H9 (cell line): ENCODE measurements at regions not wholly inside any gene's neighbourhood (a gene's known extent, or its start where the extent isn't known, plus 50 kb on each side); places are given as distances from the start of the nearest gene placed in this dataset.

Experiments
- DNase-seq: peaks from one replicate; pipeline ENCODE4 v3.0.0-alpha.2; 2017
- H2AFZ ChIP-seq: one replicate; pipeline ENCODE4 v1.6.1; 2013; ENCODE audit warnings: mild to moderate bottlenecking, low read length, control low read depth, moderate library complexity
- H2AK5ac ChIP-seq: 2 replicates; pipeline ENCODE4 v1.6.1; 2013; ENCODE audit warnings: low read length, control low read depth, mixed read lengths; ENCODE audit not compliant: insufficient read length
- H2BK120ac ChIP-seq: one replicate; pipeline ENCODE4 v1.6.1; 2013; ENCODE audit warnings: low read depth, mild to moderate bottlenecking, low read length, control low read depth, inconsistent platforms; ENCODE audit not compliant: poor library complexity, severe bottlenecking
- H2BK12ac ChIP-seq: 2 replicates; pipeline ENCODE4 v1.6.1; 2013; ENCODE audit warnings: low read length, control low read depth, mixed read lengths, low read depth; ENCODE audit not compliant: insufficient read length
- H2BK15ac ChIP-seq: 2 replicates; pipeline ENCODE4 v1.6.1; 2013; ENCODE audit warnings: low read depth, low read length, control low read depth
- H2BK20ac ChIP-seq: one replicate; pipeline ENCODE4 v1.6.1; 2013; ENCODE audit warnings: low read depth, mild to moderate bottlenecking, low read length, control low read depth, inconsistent platforms; ENCODE audit not compliant: poor library complexity, severe bottlenecking
- H2BK5ac ChIP-seq: 2 replicates; pipeline ENCODE4 v1.6.1; 2013; ENCODE audit warnings: low read length, control low read depth, mixed read lengths; ENCODE audit not compliant: insufficient read length
- H3K14ac ChIP-seq: 2 replicates; pipeline ENCODE4 v1.6.1; 2013; ENCODE audit warnings: low read length, control low read depth; ENCODE audit not compliant: insufficient read depth
- H3K18ac ChIP-seq: 2 replicates; pipeline ENCODE4 v1.6.1; 2013; ENCODE audit warnings: low read depth, mild to moderate bottlenecking, mixed read lengths, low read length, control low read depth; ENCODE audit not compliant: insufficient read length
- H3K23ac ChIP-seq: 2 replicates; pipeline ENCODE4 v1.6.1; 2013; ENCODE audit warnings: low read length, control low read depth, mixed read lengths, low read depth; ENCODE audit not compliant: insufficient read length
- H3K23me2 ChIP-seq: 2 replicates; pipeline ENCODE4 v1.6.1; 2013; ENCODE audit warnings: low read depth, mild to moderate bottlenecking, mixed read lengths, low read length, control low read depth; ENCODE audit not compliant: insufficient read length, poor library complexity, severe bottlenecking
- H3K27ac ChIP-seq: 2 replicates; pipeline ENCODE4 v1.5.1; 2013; ENCODE audit warnings: low read length, control low read depth, mixed read lengths, low read depth; ENCODE audit not compliant: insufficient read length
- H3K27me3 ChIP-seq: 2 replicates; pipeline ENCODE4 v1.6.1; 2013; ENCODE audit warnings: low read length, control low read depth, inconsistent platforms; ENCODE audit not compliant: insufficient read depth
- H3K4ac ChIP-seq: 2 replicates; pipeline ENCODE4 v1.6.1; 2013; ENCODE audit warnings: low read depth, mild to moderate bottlenecking, control low read depth, inconsistent platforms, low read length, moderate library complexity
- H3K4me1 ChIP-seq: 2 replicates; pipeline ENCODE4 v1.6.1; 2013; ENCODE audit warnings: low read length, control low read depth, inconsistent platforms; ENCODE audit not compliant: insufficient read depth
- H3K4me2 ChIP-seq: 2 replicates; pipeline ENCODE4 v1.6.1; 2013; ENCODE audit warnings: low read length, control low read depth, mixed read lengths; ENCODE audit not compliant: insufficient read length, insufficient read depth
- H3K56ac ChIP-seq: 2 replicates; pipeline ENCODE4 v1.6.1; 2013; ENCODE audit warnings: low read depth, mild to moderate bottlenecking, mixed read lengths, low read length, control low read depth; ENCODE audit not compliant: insufficient read length
- H3K79me1 ChIP-seq: 2 replicates; pipeline ENCODE4 v1.6.1; 2013; ENCODE audit warnings: low read depth, mild to moderate bottlenecking, moderate library complexity, low read length, control low read depth, inconsistent platforms; ENCODE audit not compliant: insufficient read depth, poor library complexity, severe bottlenecking
- H3K79me2 ChIP-seq: 2 replicates; pipeline ENCODE4 v1.6.1; 2013; ENCODE audit warnings: low read length, control low read depth, inconsistent platforms; ENCODE audit not compliant: insufficient read depth
- H3K9ac ChIP-seq: 2 replicates; pipeline ENCODE4 v1.6.1; 2013; ENCODE audit warnings: low read length, control low read depth, mixed read lengths; ENCODE audit not compliant: insufficient read length; ENCODE audit errors: extremely low read depth
- H3K9me3 ChIP-seq: one replicate; pipeline ENCODE4 v1.6.1; 2013; ENCODE audit warnings: low read depth, low read length, inconsistent platforms; ENCODE audit not compliant: control insufficient read depth
- H3T11ph ChIP-seq: one replicate; pipeline ENCODE4 v1.6.1; 2013; ENCODE audit warnings: mild to moderate bottlenecking, low read length, control low read depth, inconsistent platforms
- H4K20me1 ChIP-seq: one replicate; pipeline ENCODE4 v1.6.1; 2013; ENCODE audit not compliant: control insufficient read depth, insufficient read length, insufficient read depth
- H4K5ac ChIP-seq: 2 replicates; pipeline ENCODE4 v1.6.1; 2013; ENCODE audit warnings: low read depth, mild to moderate bottlenecking, mixed read lengths, low read length, control low read depth; ENCODE audit not compliant: insufficient read length
- H4K8ac ChIP-seq: replicated peaks from 2 replicates; pipeline ENCODE4 v1.6.1; 2013; ENCODE audit warnings: low read length, control low read depth, mixed read lengths, low read depth; ENCODE audit not compliant: insufficient read length
- H4K91ac ChIP-seq: 2 replicates; pipeline ENCODE4 v1.6.1; 2013; ENCODE audit warnings: low read depth, mild to moderate bottlenecking, moderate library complexity, mixed read lengths, low read length, control low read depth; ENCODE audit not compliant: insufficient read length
- H3K27ac Mint-ChIP-seq, 3 experiments: 2 replicates in 2 of 3; 3 replicates in 1 of 3; pipeline ENCODE4 v1.8.0; 2020 to 2021; ENCODE audit warnings: mixed read lengths in 3 of 3, mild to moderate bottlenecking in 1 of 3, moderate library complexity in 1 of 3
- H3K27me3 Mint-ChIP-seq: 2 replicates; pipeline ENCODE4 v1.8.0; 2021; ENCODE audit warnings: low read depth, mild to moderate bottlenecking, moderate library complexity, mixed read lengths
- H3K36me3 Mint-ChIP-seq, 3 experiments: 2 replicates in 2 of 3; 3 replicates in 1 of 3; pipeline ENCODE4 v1.8.0; 2020 to 2021; ENCODE audit warnings: low read depth in 3 of 3, mixed read lengths in 3 of 3; ENCODE audit not compliant: insufficient read depth in 1 of 3
- H3K4me1 Mint-ChIP-seq, 2 experiments: 2 replicates each; pipeline ENCODE4 v1.8.0; 2020; ENCODE audit warnings: mixed read lengths in 2 of 2
- H3K4me3 Mint-ChIP-seq, 2 experiments: 2 replicates in 1 of 2; 3 replicates in 1 of 2; pipeline ENCODE4 v1.8.0; 2020 to 2021; ENCODE audit warnings: mild to moderate bottlenecking in 2 of 2, mixed read lengths in 2 of 2, moderate library complexity in 1 of 2
- H3K9me3 Mint-ChIP-seq, 2 experiments: 2 replicates in 1 of 2; 3 replicates in 1 of 2; pipeline ENCODE4 v1.8.0; 2020; ENCODE audit warnings: mild to moderate bottlenecking in 2 of 2, mixed read lengths in 2 of 2, moderate library complexity in 1 of 2
- CTCF ChIP-seq: fragments of 200-600 bp; sonication (generic); conservative IDR thresholded peaks from 3 replicates; pipeline ENCODE4 v1.8.0; 2021; ENCODE audit warnings: antibody characterized with exemption, mild to moderate bottlenecking
- WGBS: extraction: QIAGEN DNeasy Blood & Tissue Kit; methylation state at CpG from one replicate; pipeline ENCODE4 v1.1.7; 2013; ENCODE audit warnings: missing lambda C conversion rate, low lambda C conversion rate, mixed read lengths; ENCODE audit not compliant: insufficient read length; ENCODE audit errors: extremely low coverage; 5-methylcytosine and 5-hydroxymethylcytosine counted together

DNA sequence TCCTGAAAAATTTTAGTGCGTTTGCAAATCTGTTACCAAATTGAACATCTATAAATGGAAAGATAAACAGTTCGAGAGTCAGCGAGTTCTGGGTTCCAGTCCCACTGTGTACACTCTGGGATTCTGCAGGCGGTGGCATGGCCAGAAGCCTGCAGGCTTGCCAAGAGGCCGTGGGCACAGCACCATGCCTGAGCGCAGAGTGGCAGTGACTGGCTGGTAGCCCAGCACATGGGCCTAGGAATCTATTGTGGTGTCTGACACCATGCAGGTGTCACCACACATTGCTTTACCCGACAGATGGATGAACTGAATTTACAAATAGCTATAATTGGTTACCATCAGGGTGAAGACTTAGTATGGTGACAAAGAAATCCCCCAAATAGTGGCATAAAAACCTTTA lies 71.7 kb upstream of the TLR3 start:
- Histone ChIP-seq H4K5ac (no peak overlapping the region), H4K91ac (no peak overlapping the region), H3K4ac (no peak overlapping the region), H2BK15ac (no peak overlapping the region), H2BK12ac (no peak overlapping the region), H3K23me2 (no peaks in the 10 kb centered on the region), H4K8ac (no peak overlapping the region), H3K9ac (no peak overlapping the region), H4K20me1 (no peaks in the 10 kb centered on the region), H3K56ac (no peak overlapping the region), H3K9me3 (no peaks in the 10 kb centered on the region), H3K27me3 (no peaks in the 10 kb centered on the region), H3K14ac (no peak overlapping the region), H2BK20ac (no peak overlapping the region), H3K27ac (no peak overlapping the region), H2AK5ac (no peak overlapping the region), H3K79me2 (no peaks in the 10 kb centered on the region), H3K23ac (no peak overlapping the region), H2AFZ (no peak overlapping the region), H3K4me1 (no peaks in the 10 kb centered on the region), H3K4me2 (no peak overlapping the region), H3K79me1 (no peaks in the 10 kb centered on the region), H3T11ph (no peak overlapping the region), H3K18ac (no peak overlapping the region), H2BK120ac (no peak overlapping the region), H2BK5ac (no peak overlapping the region)
- no peak overlapping the region for H3K4me3 Mint-ChIP-seq
- no peak for TF ChIP-seq CTCF
- peaks cover 15 to 16% of the 10 kb centered on the region in 2 experiments for H3K9me3 Mint-ChIP-seq
- peaks cover 8 to 20% of the 10 kb centered on the region in 2 experiments for H3K4me1 Mint-ChIP-seq
- no peak overlapping the region for H3K27ac Mint-ChIP-seq
- no peaks in the 10 kb centered on the region for H3K27me3 Mint-ChIP-seq
- DNase-seq: no peak
- no CpG with 5 or more reads among the region's 7 CpGs for WGBS
- peaks cover 8 to 16% (median 12%) of the 10 kb centered on the region in 3 experiments for H3K36me3 Mint-ChIP-seq
